GM04504 (cell line): ENCODE measurements at regions not wholly inside any gene's neighbourhood (a gene's known extent, or its start where the extent isn't known, plus 50 kb on each side); places are given as distances from the start of the nearest gene placed in this dataset.

Experiments used
- DNase-seq: peaks from one replicate; pipeline ENCODE4 v3.0.0-alpha.2; 2012; ENCODE audit warnings: low read depth

- DNase-seq, result no peak
Measured at GRCh38 chr6:144834426-144835038, 549.4 kb downstream of the UTRN start.

GRCh38 chr6:144835322-144835973 lies 550.3 kb downstream of the UTRN start:
- peak; percentile 38 for DNase-seq

- peak; percentile 10 for DNase-seq
Measured at GRCh38 chr6:144840619-144841018, 555.5 kb downstream of the UTRN start.

GRCh38 chr6:144843701-144844100 lies 558.6 kb downstream of the UTRN start:
- no peak for DNase-seq

GRCh38 chr6:144844596-144844995 lies 559.5 kb downstream of the UTRN start:
- DNase-seq, result no peak

GRCh38 chr6:144845186-144845585 lies 560.1 kb downstream of the UTRN start:
- no peak for DNase-seq

GRCh38 chr6:144847916-144848315 lies 562.8 kb downstream of the UTRN start:
- DNase-seq, result no peak

- no peak for DNase-seq
Measured at GRCh38 chr6:144849920-144850319, 564.8 kb downstream of the UTRN start.

GRCh38 chr6:144853603-144854002 lies 568.5 kb downstream of the UTRN start:
- DNase-seq, result no peak

GRCh38 chr6:144854654-144855053 lies 569.5 kb downstream of the UTRN start:
- no peak for DNase-seq

GRCh38 chr6:144855375-144855774 lies 570.2 kb downstream of the UTRN start:
- no peak for DNase-seq

GRCh38 chr6:144855812-144856531 lies 570.8 kb downstream of the UTRN start:
- no peak for DNase-seq

GRCh38 chr6:144856622-144857021 lies 571.5 kb downstream of the UTRN start:
- no peak for DNase-seq

- no peak for DNase-seq
Measured at GRCh38 chr6:144857086-144857485, 572.0 kb downstream of the UTRN start.

- no peak for DNase-seq
Measured at GRCh38 chr6:144862769-144863168, 577.6 kb downstream of the UTRN start.

- no peak for DNase-seq
Measured at GRCh38 chr6:144867761-144868160, 582.6 kb downstream of the UTRN start.

GRCh38 chr6:144870782-144871181 lies 585.6 kb downstream of the UTRN start:
- no peak for DNase-seq

GRCh38 chr6:144873623-144874378 lies 588.7 kb downstream of the UTRN start:
- DNase-seq, result no peak

- no peak for DNase-seq
Measured at GRCh38 chr6:144876689-144877088, 591.6 kb downstream of the UTRN start.

GRCh38 chr6:144877118-144877517 lies 592.0 kb downstream of the UTRN start:
- DNase-seq, result no peak

- no peak for DNase-seq
Measured at GRCh38 chr6:144878577-144878976, 593.4 kb downstream of the UTRN start.

- DNase-seq, result no peak
Measured at GRCh38 chr6:144879436-144879835, 594.3 kb downstream of the UTRN start.

- no peak for DNase-seq
Measured at GRCh38 chr6:144882425-144882824, 597.3 kb downstream of the UTRN start.
